ENCODE measurements at regions not wholly inside any gene's neighbourhood (a gene's known extent, or its start where the extent isn't known, plus 50 kb on each side); places are given as distances from the start of the nearest gene placed in this dataset.

DNA sequence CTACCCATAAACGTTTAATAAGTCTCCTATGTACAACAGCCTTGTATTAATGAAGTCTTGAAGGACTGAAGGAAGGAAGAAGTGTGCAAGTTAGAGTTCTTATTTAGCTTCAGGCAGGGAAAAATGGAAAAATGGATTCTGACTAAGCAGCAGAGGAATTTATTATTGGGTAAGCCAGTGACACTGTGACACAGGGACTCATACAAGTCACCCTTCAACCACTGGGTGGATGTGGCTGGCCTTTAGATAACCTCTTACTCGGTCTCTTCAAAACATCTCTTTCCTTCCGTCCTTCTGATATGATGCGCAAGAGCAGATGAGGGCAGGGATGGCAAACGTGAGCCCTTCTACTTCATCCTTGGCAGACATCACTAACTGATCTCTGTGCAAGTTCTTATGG lies 145.6 kb downstream of the DHX35 start:
- Histone ChIP-seq H3K9me3 (no peaks in the 10 kb centered on the region), H3K36me3 (replicated peaks in 1 of 2; ENCODE audit: insufficient read depth in 1 of 2, low read depth in 2 of 2) (no peaks in the 10 kb centered on the region), H3K4me3 (no peak overlapping the region), H3K4me1 (peaks cover 5% of the 10 kb centered on the region), H3K27me3 (peaks cover 0 to 4% of the 10 kb centered on the region in 2 donors), H3K27ac (no peak overlapping the region)
- TF ChIP-seq, protein P1, sequence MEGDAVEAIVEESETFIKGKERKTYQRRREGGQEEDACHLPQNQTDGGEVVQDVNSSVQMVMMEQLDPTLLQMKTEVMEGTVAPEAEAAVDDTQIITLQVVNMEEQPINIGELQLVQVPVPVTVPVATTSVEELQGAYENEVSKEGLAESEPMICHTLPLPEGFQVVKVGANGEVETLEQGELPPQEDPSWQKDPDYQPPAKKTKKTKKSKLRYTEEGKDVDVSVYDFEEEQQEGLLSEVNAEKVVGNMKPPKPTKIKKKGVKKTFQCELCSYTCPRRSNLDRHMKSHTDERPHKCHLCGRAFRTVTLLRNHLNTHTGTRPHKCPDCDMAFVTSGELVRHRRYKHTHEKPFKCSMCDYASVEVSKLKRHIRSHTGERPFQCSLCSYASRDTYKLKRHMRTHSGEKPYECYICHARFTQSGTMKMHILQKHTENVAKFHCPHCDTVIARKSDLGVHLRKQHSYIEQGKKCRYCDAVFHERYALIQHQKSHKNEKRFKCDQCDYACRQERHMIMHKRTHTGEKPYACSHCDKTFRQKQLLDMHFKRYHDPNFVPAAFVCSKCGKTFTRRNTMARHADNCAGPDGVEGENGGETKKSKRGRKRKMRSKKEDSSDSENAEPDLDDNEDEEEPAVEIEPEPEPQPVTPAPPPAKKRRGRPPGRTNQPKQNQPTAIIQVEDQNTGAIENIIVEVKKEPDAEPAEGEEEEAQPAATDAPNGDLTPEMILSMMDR (IDR thresholded peaks at IDR 0.05) = no peak
- TF ChIP-seq POLR2A (IDR thresholded peaks at IDR 0.05) = no peak
- intact Hi-C loops (cut with DNase I) = no loop called here
- ATAC-seq (no peak), DNase-seq (no peak)
- WGBS, 2 donors = 60 to 62% methylated on average over 5 of the region's 5 CpGs

DNA sequence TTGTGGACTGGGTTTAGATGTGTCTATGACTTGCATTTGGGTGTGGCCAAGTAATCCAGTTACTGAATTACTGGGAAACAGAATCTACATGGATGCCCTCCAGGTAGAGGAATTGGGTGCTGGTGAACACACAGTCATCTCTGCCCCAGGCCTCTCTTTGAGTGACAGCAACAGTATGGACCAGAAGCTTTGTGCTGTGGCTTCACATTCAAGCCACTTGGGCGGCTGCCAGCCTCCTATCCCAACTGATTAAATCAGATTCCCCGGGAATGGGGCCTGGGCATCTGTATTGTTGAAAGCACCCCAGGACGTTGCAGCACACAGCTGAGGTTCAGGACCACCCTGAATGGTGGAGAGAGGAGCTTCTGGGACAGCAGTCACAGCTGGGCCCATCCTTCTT lies 144.6 kb downstream of the DHX35 start:
- TF ChIP-seq POLR2A (IDR thresholded peaks at IDR 0.05) = no peak
- TF ChIP-seq, protein P1 (IDR thresholded peaks at IDR 0.05) = no peak
- Histone ChIP-seq H3K27me3 (peaks cover 0 to 4% of the 10 kb centered on the region in 2 donors), H3K4me1 (no peaks in the 10 kb centered on the region), H3K27ac (no peak overlapping the region), H3K4me3 (no peak overlapping the region), H3K36me3 (replicated peaks in 1 of 2; ENCODE audit: insufficient read depth in 1 of 2, low read depth in 2 of 2) (no peaks in the 10 kb centered on the region), H3K9me3 (no peaks in the 10 kb centered on the region)
- intact Hi-C loops (cut with DNase I) = no loop called here
- ATAC-seq (no peak), DNase-seq (no peak)
- WGBS, 2 donors = 58 to 82% methylated on average over 3 of the region's 3 CpGs

DNA sequence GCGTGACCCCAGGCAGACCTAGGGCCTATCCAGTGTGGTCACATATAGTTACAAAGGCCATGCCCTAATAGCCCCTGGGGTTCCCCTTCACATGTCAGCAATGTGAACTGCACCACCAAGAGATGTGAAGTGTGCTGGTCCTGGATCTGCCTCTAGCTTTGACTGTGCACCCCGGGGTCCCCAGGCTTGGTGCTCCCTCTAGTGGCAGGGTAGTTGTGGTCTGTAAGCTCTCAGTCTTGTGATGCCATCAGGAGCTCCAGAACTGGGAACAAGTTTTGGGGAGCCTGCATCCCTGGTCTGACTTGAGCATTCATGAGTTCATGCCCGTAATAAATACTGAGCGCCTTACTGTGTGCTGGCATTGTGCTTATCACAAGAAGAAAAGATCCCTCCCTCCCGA lies 143.4 kb downstream of the DHX35 start:
- peaks cover 0 to 4% of the 10 kb centered on the region in 2 donors for H3K27me3 ChIP-seq
- H3K27ac ChIP-seq = no peak overlapping the region
- TF ChIP-seq, protein P1 (IDR thresholded peaks at IDR 0.05) = no peak
- no peak for TF ChIP-seq POLR2A (IDR thresholded peaks at IDR 0.05)
- H3K4me1 ChIP-seq = no peaks in the 10 kb centered on the region
- H3K4me3 ChIP-seq = no peak overlapping the region
- DNase-seq (no peak), ATAC-seq (no peak)
- no peaks in the 10 kb centered on the region for H3K9me3 ChIP-seq
- no peaks in the 10 kb centered on the region for H3K36me3 ChIP-seq (replicated peaks in 1 of 2; ENCODE audit: insufficient read depth in 1 of 2, low read depth in 2 of 2)
- 80 to 84% methylated on average over 5 of the region's 5 CpGs for WGBS, 2 donors
- intact Hi-C loops (cut with DNase I) = no loop called here

DNA sequence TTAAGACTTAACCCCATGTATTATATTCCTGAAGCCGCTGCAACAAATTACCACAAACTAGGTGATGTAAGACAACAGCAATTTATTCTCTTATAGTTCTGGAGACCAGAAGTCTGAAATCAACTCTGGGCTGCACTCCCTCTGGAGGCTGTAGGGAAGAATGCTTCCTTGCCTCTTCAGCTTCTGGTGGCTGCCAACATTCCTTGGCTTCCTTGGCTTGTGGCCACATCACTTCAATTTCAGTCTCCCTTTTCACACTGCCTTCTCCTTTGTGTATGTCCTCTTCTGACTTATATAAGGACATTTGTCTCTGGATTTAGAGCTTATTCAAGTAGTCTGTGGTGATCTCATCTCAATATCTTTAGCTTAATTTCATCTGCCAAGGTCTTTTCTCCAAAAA lies 141.6 kb downstream of the DHX35 start:
- Histone ChIP-seq H3K9me3 (no peaks in the 10 kb centered on the region), H3K4me3 (no peak overlapping the region), H3K27ac (no peak overlapping the region), H3K36me3 (replicated peaks in 1 of 2; ENCODE audit: insufficient read depth in 1 of 2, low read depth in 2 of 2) (no peaks in the 10 kb centered on the region), H3K4me1 (no peaks in the 10 kb centered on the region), H3K27me3 (no peaks in the 10 kb centered on the region)
- no peak for ATAC-seq
- no peak for DNase-seq
- 92 to 100% methylated on average over 1 of the region's 1 CpG for WGBS, 2 donors
- TF ChIP-seq, protein P1 (IDR thresholded peaks at IDR 0.05) = no peak
- no peak for TF ChIP-seq POLR2A (IDR thresholded peaks at IDR 0.05)
- intact Hi-C loops (cut with DNase I) = no loop called here

DNA sequence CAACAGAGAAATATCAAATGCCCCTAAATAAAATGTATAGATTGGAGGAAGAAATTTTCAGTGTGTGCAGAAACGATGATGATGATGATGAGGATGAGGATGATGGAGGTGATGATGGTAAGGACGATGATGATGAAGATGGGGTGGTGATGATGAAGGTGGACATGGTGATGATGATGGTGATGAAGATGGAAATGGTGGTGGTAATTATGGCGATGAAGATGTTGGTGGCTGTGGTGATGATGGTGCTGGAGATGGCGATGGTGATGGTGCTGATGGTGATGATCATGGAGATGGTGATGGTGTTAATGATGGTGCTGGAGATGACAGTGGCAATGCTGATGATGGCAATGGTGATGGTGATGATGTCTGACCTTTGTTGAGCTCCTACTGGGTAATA lies 141.2 kb downstream of the DHX35 start:
- Histone ChIP-seq H3K36me3 (replicated peaks in 1 of 2; ENCODE audit: insufficient read depth in 1 of 2, low read depth in 2 of 2) (no peaks in the 10 kb centered on the region), H3K9me3 (no peaks in the 10 kb centered on the region), H3K27me3 (no peaks in the 10 kb centered on the region), H3K4me3 (no peak overlapping the region), H3K27ac (no peak overlapping the region), H3K4me1 (no peaks in the 10 kb centered on the region)
- WGBS, 2 donors = 77 to 80% methylated on average over 4 of the region's 4 CpGs
- ATAC-seq (no peak), DNase-seq (no peak)
- intact Hi-C loops (cut with DNase I) = no loop called here
- TF ChIP-seq POLR2A (IDR thresholded peaks at IDR 0.05) = no peak
- TF ChIP-seq, protein P1 (IDR thresholded peaks at IDR 0.05) = no peak

Measured in body of pancreas (tissue), 4 donors.